NB4 (cell line): ENCODE measurements at regions not wholly inside any gene's neighbourhood (a gene's known extent, or its start where the extent isn't known, plus 50 kb on each side); places are given as distances from the start of the nearest gene placed in this dataset.

Experiments
- DNase-seq: peaks from one replicate; pipeline ENCODE4 v3.0.0; 2010; ENCODE audit warnings: low read depth
- H3K4me3 ChIP-seq: one replicate; pipeline ENCODE4 v1.5.1; 2011; ENCODE audit warnings: mild to moderate bottlenecking, low read depth, low read length, moderate library complexity
- CTCF ChIP-seq: IDR thresholded peaks from one replicate; pipeline ENCODE4 v1.5.1; 2012; ENCODE audit warnings: low read depth, low read length
- MYC ChIP-seq: IDR thresholded peaks from 2 replicates; pipeline ENCODE4 v1.6.1; 2011; ENCODE audit warnings: low read depth, low read length
- POLR2A ChIP-seq: IDR thresholded peaks from 2 replicates; pipeline ENCODE4 v1.6.1; 2011; ENCODE audit warnings: mild to moderate bottlenecking; ENCODE audit not compliant: insufficient read length; ENCODE audit errors: extremely low read depth
- TF ChIP-seq, protein P1 (sequence below): IDR thresholded peaks from 2 replicates; pipeline ENCODE4 v1.6.1; 2011; ENCODE audit warnings: low read depth, low read length

DNA sequence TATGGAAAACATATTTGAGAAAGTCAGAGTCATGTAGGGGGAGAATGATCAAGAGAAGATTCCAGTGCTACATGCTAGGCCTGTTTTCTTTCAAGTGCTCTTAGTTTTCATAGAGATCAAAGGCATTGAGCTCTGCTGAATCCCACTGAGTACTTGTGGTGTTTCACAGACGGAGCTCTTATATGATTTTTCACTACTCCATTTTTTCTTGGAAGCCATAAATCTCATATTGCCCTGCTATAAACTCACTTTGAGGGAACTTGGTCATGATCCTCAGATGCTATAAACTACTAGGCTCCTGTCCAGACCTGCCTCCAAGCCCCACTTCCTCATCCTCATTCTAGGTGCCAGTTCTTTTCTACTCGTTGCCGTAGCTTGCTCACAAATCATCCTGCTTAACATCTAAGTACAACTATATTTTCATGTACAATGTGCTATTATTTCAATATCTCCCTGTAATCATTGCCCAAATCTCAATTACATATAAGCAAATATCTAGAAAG, 180.8 kb upstream of the CCDC179 start:
- no peak overlapping the region for H3K4me3 ChIP-seq
- TF ChIP-seq CTCF (no peak), MYC (no peak), POLR2A (no peak)
- TF ChIP-seq, protein P1, sequence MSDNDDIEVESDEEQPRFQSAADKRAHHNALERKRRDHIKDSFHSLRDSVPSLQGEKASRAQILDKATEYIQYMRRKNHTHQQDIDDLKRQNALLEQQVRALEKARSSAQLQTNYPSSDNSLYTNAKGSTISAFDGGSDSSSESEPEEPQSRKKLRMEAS, result no peak
- no peak for DNase-seq

DNA sequence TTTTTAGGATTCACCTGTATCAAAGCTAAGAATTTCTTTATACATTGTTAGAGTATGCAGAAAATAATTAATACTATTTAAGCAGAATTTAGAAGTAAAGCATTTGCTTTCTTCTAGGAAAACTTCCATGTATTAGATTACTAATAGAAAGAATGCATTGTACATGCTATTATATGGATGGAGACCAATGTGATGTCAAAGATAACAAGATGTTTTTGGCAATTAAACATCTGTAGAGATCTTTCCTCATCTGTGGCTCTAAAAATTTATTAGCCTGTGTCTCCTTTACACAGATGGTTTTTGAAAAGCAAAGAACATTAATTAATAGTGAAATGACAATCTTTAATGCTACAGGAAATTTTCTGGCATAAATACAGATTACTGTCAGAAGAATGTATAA, 198.4 kb upstream of the CCDC179 start:
- TF ChIP-seq, protein P1, result no peak
- TF ChIP-seq MYC (no peak), CTCF (no peak), POLR2A (no peak)
- H3K4me3 ChIP-seq, result no peak overlapping the region
- no peak for DNase-seq

DNA sequence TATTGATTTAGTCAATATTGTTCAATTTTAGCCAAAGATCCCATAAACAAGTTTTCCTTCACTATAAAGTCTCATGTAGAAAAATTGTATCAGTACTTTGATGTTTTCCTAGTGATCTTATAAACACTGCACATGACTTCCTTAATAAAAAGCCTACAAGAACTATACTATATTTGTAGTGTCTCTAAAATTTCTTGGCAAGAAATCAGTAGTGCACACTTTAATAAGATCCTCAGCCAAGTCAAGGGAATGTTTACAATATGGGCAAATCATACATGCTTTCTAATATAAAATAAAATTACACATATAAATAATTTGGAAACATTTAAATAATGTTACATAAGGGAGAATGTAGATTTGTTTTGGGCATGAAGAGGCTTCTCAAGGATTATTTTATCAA, 203.0 kb upstream of the CCDC179 start:
- no peak overlapping the region for H3K4me3 ChIP-seq
- no peak for DNase-seq
- TF ChIP-seq CTCF, result no peak
- no peak for TF ChIP-seq POLR2A
- TF ChIP-seq MYC, result no peak
- TF ChIP-seq, protein P1, result no peak

GRCh38 chr11:23078289-23078971, 218.2 kb upstream of the CCDC179 start:
- no peak for DNase-seq
- H3K4me3 ChIP-seq, result no peak overlapping the region
- TF ChIP-seq, protein P1, result no peak
- TF ChIP-seq MYC, result no peak
- no peak for TF ChIP-seq POLR2A
- TF ChIP-seq CTCF, result no peak

GRCh38 chr11:23079382-23079813, 219.1 kb upstream of the CCDC179 start:
- TF ChIP-seq POLR2A, result no peak
- H3K4me3 ChIP-seq, result no peak overlapping the region
- no peak for DNase-seq

- TF ChIP-seq, protein P1, result no peak
- no peak for TF ChIP-seq MYC
- no peak for TF ChIP-seq CTCF
- no peak for TF ChIP-seq POLR2A
- DNase-seq, result no peak
- no peak overlapping the region for H3K4me3 ChIP-seq
These were observed 227.1 kb upstream of the CCDC179 start for GRCh38 chr11:23087407-23087806.
